Epithelial cell of proximal tubule (primary cell): ENCODE measurements at regions not wholly inside any gene's neighbourhood (a gene's known extent, or its start where the extent isn't known, plus 50 kb on each side); places are given as distances from the start of the nearest gene placed in this dataset.

ENCODE experiments used
- DNase-seq: peaks from one replicate; pipeline ENCODE4 v3.0.0-alpha.2; 2011; ENCODE audit warnings: low read depth
- H3K4me3 ChIP-seq: 2 replicates; pipeline ENCODE4 v1.5.1; 2011; ENCODE audit warnings: low read depth, mild to moderate bottlenecking, low read length
- TF ChIP-seq, protein P1 (sequence below): conservative IDR thresholded peaks from 2 replicates; pipeline ENCODE4 v1.5.1; 2012; ENCODE audit warnings: low read depth, mild to moderate bottlenecking, low read length

DNA sequence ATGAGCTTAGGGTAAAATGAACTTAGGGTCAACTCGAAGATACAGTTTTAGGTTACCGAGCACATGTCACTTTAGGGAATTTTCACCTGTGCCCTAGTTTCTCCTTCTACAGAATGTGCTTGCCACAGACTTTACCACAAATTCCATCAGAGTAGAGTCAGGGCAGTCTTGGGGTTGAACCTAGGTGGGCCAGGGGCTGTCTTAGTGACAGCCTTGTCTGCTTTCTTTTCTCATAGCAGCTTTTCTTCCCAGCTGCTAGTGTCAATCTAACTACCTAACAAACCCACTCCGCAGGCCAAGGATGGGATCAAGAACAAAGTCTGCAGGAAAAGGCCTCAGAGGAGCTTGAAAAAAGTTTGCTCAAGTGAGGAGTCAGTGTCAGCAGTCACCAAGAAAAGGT lies 458.1 kb upstream of the CDH18 start:
- H3K4me3 ChIP-seq: no peak overlapping the region
- TF ChIP-seq, protein P1, sequence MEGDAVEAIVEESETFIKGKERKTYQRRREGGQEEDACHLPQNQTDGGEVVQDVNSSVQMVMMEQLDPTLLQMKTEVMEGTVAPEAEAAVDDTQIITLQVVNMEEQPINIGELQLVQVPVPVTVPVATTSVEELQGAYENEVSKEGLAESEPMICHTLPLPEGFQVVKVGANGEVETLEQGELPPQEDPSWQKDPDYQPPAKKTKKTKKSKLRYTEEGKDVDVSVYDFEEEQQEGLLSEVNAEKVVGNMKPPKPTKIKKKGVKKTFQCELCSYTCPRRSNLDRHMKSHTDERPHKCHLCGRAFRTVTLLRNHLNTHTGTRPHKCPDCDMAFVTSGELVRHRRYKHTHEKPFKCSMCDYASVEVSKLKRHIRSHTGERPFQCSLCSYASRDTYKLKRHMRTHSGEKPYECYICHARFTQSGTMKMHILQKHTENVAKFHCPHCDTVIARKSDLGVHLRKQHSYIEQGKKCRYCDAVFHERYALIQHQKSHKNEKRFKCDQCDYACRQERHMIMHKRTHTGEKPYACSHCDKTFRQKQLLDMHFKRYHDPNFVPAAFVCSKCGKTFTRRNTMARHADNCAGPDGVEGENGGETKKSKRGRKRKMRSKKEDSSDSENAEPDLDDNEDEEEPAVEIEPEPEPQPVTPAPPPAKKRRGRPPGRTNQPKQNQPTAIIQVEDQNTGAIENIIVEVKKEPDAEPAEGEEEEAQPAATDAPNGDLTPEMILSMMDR: no peak
- no peak for DNase-seq

DNA sequence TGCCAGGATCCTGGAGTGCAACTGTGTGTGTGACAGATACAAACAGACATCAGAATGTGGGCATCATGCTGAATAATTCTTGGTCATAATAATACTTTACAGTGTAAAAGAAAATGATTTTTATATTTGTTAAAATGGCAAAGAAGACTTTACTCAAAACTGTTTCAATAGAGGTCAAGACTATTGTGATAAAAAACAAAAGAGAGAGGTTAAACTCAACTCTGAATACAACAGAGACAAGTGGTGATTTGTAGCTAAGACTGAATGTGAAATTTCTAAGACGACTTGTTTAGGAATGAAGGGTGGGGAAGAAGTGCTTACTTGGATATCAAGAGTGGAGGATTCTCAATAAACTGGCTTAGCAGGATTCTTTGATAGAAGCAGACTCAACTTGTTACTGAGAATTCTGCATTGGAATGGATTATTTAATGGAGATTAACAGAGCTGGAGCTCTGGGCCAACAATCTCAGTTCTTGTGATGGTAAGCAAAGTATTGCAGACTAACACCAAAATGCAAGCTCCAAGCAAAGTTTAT lies 457.4 kb upstream of the CDH18 start:
- DNase-seq: no peak
- H3K4me3 ChIP-seq: no peak overlapping the region
- TF ChIP-seq, protein P1: no peak

DNA sequence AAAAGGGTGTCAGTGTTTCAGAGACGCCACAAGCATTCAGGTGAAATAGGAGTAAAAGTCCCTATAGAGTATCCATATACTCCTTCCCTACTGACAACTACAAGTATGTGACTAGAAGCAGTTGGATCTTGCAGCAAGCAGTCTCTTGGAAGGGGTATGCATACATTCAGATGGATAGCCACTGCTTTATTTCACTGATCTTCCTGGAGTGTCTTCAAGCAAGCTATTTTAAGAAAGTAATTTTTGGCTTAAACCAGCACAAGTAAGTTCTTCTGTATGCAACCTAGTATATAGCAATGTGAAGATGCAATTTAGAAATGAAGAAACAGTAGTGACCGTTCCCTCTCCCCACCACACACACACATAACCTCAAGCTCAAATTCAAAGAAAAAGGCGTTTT lies 446.8 kb upstream of the CDH18 start:
- TF ChIP-seq, protein P1: no peak
- H3K4me3 ChIP-seq: no peak overlapping the region
- no peak for DNase-seq

DNA sequence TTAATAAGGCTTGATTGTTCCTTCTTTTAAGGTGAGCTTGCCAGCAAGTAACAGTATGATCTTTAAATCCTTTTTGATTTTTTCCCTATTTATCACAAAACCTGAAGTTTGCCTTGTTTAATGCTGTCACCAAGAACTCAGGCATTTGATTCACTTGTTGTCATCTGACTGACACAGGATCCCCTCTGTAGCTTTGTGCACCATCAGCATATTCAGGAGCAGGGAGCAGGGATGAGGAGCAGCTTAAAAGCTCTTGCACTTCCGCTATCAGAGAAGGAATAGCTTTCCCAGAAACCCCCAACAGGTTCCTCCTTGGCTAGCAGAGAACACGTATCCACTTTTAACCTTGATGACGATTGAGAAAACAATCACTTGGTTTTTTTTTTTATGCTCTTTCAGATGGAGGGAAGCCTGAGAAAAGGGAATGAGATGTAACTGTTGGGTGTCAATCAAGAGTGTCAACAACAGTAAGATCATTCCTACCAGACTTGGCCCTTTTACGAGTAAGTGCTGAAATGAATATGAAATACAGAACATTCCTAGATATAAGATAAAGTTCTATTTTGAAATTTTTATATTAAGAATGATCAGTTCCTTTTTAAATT lies 433.1 kb upstream of the CDH18 start:
- DNase-seq: no peak
- TF ChIP-seq, protein P1: no peak
- H3K4me3 ChIP-seq: no peak overlapping the region
